Neural cell (in vitro differentiated cells): ENCODE measurements at regions not wholly inside any gene's neighbourhood (a gene's known extent, or its start where the extent isn't known, plus 50 kb on each side); places are given as distances from the start of the nearest gene placed in this dataset.

Experiments used
- H2AFZ ChIP-seq: fragments of 200-600, 300-800 bp; sonication (generic), shearing (Covaris generic); 2 replicates; pipeline ENCODE4 v1.6.0; 2014; ENCODE audit warnings: low read depth, mild to moderate bottlenecking, antibody characterized with exemption, low read length, moderate library complexity
- H3F3A ChIP-seq: fragments of 200-600 bp; shearing (Covaris generic); 2 replicates; pipeline ENCODE4 v1.6.1; 2016; ENCODE audit warnings: mild to moderate bottlenecking, moderate library complexity, mixed read lengths, antibody characterized with exemption, low read length; ENCODE audit not compliant: insufficient read depth, poor library complexity, severe bottlenecking
- H3K27ac ChIP-seq: fragments of 200-600, 300-800 bp; sonication (generic), shearing (Covaris generic); 2 replicates; pipeline ENCODE4 v1.5.1; 2014; ENCODE audit warnings: mild to moderate bottlenecking, low read length, moderate library complexity
- H3K27me3 ChIP-seq: fragments of 300-800, 200-600 bp; sonication (generic), shearing (Covaris generic); 2 replicates; pipeline ENCODE4 v1.6.0; 2014; ENCODE audit warnings: mild to moderate bottlenecking, low read depth, low read length, moderate library complexity; ENCODE audit not compliant: insufficient read depth
- H3K36me3 ChIP-seq: fragments of 300-800, 200-600 bp; sonication (generic), shearing (Covaris generic); 2 replicates; pipeline ENCODE4 v1.5.1; 2014; ENCODE audit warnings: mild to moderate bottlenecking, antibody characterized with exemption, low read length, moderate library complexity; ENCODE audit not compliant: insufficient read depth
- H3K4me2 ChIP-seq: fragments of 300-800, 200-600 bp; sonication (generic), shearing (Covaris generic); 2 replicates; pipeline ENCODE4 v1.6.0; 2014; ENCODE audit warnings: mild to moderate bottlenecking, low read length
- H3K4me3 ChIP-seq: fragments of 300-800, 200-600 bp; sonication (generic), shearing (Covaris generic); 2 replicates; pipeline ENCODE4 v1.5.1; 2014; ENCODE audit warnings: mild to moderate bottlenecking, low read length, moderate library complexity
- H3K79me2 ChIP-seq: fragments of 200-600 bp; shearing (Covaris generic); replicated peaks from 2 replicates; pipeline ENCODE4 v1.6.0; 2014; ENCODE audit warnings: mild to moderate bottlenecking, low read length, moderate library complexity; ENCODE audit not compliant: insufficient read depth
- H3K9ac ChIP-seq: fragments of 300-800, 200-600 bp; sonication (generic), shearing (Covaris generic); 2 replicates; pipeline ENCODE4 v1.6.1; 2016; ENCODE audit warnings: mild to moderate bottlenecking, low read length, mixed read lengths
- H3K9me2 ChIP-seq: fragments of 200-600 bp; shearing (Covaris generic); 2 replicates; pipeline ENCODE4 v1.6.1; 2016; ENCODE audit warnings: mild to moderate bottlenecking, low read length, mixed read lengths; ENCODE audit not compliant: insufficient read depth
- H3K9me3 ChIP-seq: fragments of 200-600, 300-800 bp; sonication (generic), shearing (Covaris generic); 2 replicates; pipeline ENCODE4 v1.6.1; 2016; ENCODE audit warnings: mild to moderate bottlenecking, mixed run types, low read length, moderate library complexity, mixed read lengths
- H4K20me1 ChIP-seq: fragments of 200-600 bp; shearing (Covaris generic); 2 replicates; pipeline ENCODE4 v1.6.1; 2016; ENCODE audit warnings: mild to moderate bottlenecking, mixed run types; ENCODE audit not compliant: insufficient read depth
- CTCF ChIP-seq: fragments of 450-650 bp; IDR thresholded peaks from 2 replicates; pipeline ENCODE4 v1.5.1; 2014; ENCODE audit warnings: antibody characterized with exemption, mild to moderate bottlenecking, moderate library complexity; ENCODE audit not compliant: poor library complexity, severe bottlenecking
- EP300 ChIP-seq: fragments of 450-650 bp; conservative IDR thresholded peaks from 2 replicates; pipeline ENCODE4 v1.6.1; 2014; ENCODE audit warnings: antibody characterized with exemption, mild to moderate bottlenecking, moderate library complexity; ENCODE audit not compliant: poor library complexity, severe bottlenecking
- EZH2 ChIP-seq: fragments of 200-600, 300-800 bp; shearing (Covaris generic), sonication (generic); IDR thresholded peaks from 2 replicates; pipeline ENCODE4 v1.6.1; 2014; ENCODE audit warnings: antibody characterized with exemption, low read length, borderline replicate concordance, mild to moderate bottlenecking; ENCODE audit not compliant: insufficient read depth, poor library complexity, severe bottlenecking
- MXI1 ChIP-seq: fragments of 450-650 bp; conservative IDR thresholded peaks from 2 replicates; pipeline ENCODE4 v1.6.1; 2014; ENCODE audit warnings: antibody characterized with exemption, mild to moderate bottlenecking; ENCODE audit not compliant: poor library complexity, severe bottlenecking
- POLR2AphosphoS5 ChIP-seq: IDR thresholded peaks from 2 replicates; pipeline ENCODE4 v1.6.1; 2012
- RAD21 ChIP-seq: fragments of 450-650 bp; conservative IDR thresholded peaks from 2 replicates; pipeline ENCODE4 v1.6.1; 2014; ENCODE audit warnings: antibody characterized with exemption, mild to moderate bottlenecking, moderate library complexity
- REST ChIP-seq: IDR thresholded peaks from 2 replicates; pipeline ENCODE4 v1.6.1; 2012; ENCODE audit warnings: borderline replicate concordance
- SMC3 ChIP-seq: fragments of 450-650 bp; conservative IDR thresholded peaks from 2 replicates; pipeline ENCODE4 v1.6.1; 2014; ENCODE audit warnings: antibody characterized with exemption, mild to moderate bottlenecking, moderate library complexity; ENCODE audit not compliant: poor library complexity
- TAF1 ChIP-seq: IDR thresholded peaks from 2 replicates; pipeline ENCODE4 v1.6.1; 2012; ENCODE audit warnings: low read depth

- TF ChIP-seq CTCF (no peak), EP300 (no peak), EZH2 (no peak), SMC3 (no peak), REST (no peak), MXI1 (no peak), POLR2AphosphoS5 (no peak), TAF1 (no peak), RAD21 (no peak)
- H3K27ac ChIP-seq, result no peak overlapping the region
- H3K4me2 ChIP-seq, result no peak overlapping the region
- no peak overlapping the region for H2AFZ ChIP-seq
- no peak overlapping the region for H3K9ac ChIP-seq
- no peak overlapping the region for H3K4me3 ChIP-seq
- no peaks in the 10 kb centered on the region for H3K79me2 ChIP-seq
- no peaks in the 10 kb centered on the region for H3K9me3 ChIP-seq
- H4K20me1 ChIP-seq, result no peaks in the 10 kb centered on the region
- H3K9me2 ChIP-seq, result no peaks in the 10 kb centered on the region
- H3F3A ChIP-seq, result no peaks in the 10 kb centered on the region
- H3K27me3 ChIP-seq, result no peaks in the 10 kb centered on the region
- H3K36me3 ChIP-seq, result no peaks in the 10 kb centered on the region
Measured at GRCh38 chr6:126848119-126848518, 270.4 kb upstream of the RSPO3 start.

GRCh38 chr6:126867641-126868040 lies 250.8 kb upstream of the RSPO3 start:
- no peaks in the 10 kb centered on the region for H3K79me2 ChIP-seq
- no peak overlapping the region for H3K27ac ChIP-seq
- no peak overlapping the region for H2AFZ ChIP-seq
- no peaks in the 10 kb centered on the region for H3K9me2 ChIP-seq
- no peaks in the 10 kb centered on the region for H3K27me3 ChIP-seq
- TF ChIP-seq EP300 (no peak), SMC3 (no peak), RAD21 (no peak), TAF1 (no peak), POLR2AphosphoS5 (no peak), EZH2 (no peak), CTCF (no peak), MXI1 (no peak), REST (no peak)
- H3K36me3 ChIP-seq, result no peaks in the 10 kb centered on the region
- no peak overlapping the region for H3K9ac ChIP-seq
- H3K4me2 ChIP-seq, result no peak overlapping the region
- no peaks in the 10 kb centered on the region for H3K9me3 ChIP-seq
- H4K20me1 ChIP-seq, result no peaks in the 10 kb centered on the region
- no peak overlapping the region for H3K4me3 ChIP-seq
- H3F3A ChIP-seq, result no peaks in the 10 kb centered on the region
